ENCODE measurements at regions not wholly inside any gene's neighbourhood (a gene's known extent, or its start where the extent isn't known, plus 50 kb on each side); places are given as distances from the start of the nearest gene placed in this dataset.

DNA sequence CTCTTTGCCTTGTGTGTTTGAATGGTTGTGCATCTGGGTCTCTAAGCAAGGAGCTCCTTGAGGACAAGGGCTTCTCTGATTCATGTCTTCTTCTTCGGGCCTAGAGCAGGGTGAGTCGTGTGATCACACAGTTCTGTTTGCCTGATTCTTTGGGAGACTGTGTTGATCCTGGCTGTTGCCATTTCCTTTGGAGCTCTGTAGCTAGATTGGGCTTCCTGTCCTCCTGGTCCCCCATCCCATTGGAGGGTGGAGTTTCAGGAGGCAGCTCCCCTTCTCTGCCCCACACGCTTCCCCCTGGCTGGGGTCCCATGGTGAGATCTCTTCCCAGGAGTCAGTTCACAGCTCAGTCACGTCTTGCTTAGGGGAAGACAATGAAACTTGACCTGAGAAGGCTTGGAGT lies 92.8 kb downstream of the TRIB2 start (continued):
- TF ChIP-seq RAD21 (IDR thresholded peaks at IDR 0.05 in 1 of 2, conservative IDR thresholded peaks at IDR 0.05 in 1 of 2; ENCODE audit: low read depth in 2 of 2, low read length in 2 of 2), result no peak
- no peak for TF ChIP-seq BRCA1 (IDR thresholded peaks at IDR 0.05; ENCODE audit: low read depth, low read length)

Measured in H1 (cell line).